ENCODE measurements at regions not wholly inside any gene's neighbourhood (a gene's known extent, or its start where the extent isn't known, plus 50 kb on each side); places are given as distances from the start of the nearest gene placed in this dataset.

DNA sequence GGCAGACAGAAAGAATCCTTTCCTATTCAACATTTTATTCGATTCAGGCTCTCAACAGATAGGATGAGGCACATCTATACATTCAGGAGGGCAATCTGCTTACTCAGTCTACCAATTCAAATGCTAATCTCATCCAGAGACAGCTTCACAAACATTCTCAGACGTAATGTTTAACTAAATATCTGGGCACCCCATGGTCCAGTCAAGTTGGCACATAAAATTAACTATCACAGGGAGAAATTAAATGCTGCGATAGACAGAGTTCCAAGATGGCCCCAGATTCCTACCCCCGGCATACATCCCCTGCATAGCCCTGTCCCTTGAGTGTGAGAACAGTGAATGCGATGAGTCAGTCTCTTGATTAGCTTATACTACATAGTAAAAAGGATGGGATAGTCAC is 184.3 kb downstream of the FGFR2 start:
- ATAC-seq (no peak), DNase-seq (no peak)
- intact Hi-C loops (cut with micrococcal nuclease): no loop called here

DNA sequence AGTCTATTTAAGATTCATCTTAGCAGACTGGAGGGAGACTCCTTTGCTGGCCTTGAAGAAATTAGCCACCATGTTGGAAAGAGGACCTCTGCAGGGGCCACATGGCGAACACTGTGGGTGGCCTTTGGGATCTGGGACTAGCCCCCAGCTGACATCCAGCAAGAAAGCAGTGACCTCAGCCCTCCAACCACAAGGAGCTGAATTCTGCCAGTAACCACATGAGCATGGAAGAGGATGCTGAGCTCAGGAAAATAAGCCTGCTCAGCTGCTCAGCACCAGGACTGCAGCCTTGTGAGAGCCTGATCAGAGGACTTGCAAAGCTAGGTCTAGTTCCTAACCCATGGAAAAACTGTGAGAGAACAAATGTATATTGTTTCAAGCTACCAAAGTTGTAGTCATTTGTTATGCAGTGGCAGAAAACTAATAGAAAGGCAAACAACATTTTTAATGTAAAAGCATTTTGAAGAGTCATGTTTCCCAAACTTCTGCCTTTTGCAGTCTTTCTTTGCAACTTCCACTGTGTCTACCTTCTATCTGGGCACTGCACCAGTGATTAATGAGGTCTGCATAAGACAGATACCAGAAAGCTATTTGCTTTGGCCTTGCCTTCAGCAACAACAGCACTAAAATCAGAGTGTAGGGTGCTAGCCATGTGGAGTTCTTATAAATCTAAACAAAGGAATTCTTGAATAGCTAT is 183.7 kb downstream of the FGFR2 start:
- ATAC-seq (no peak), DNase-seq (no peak)
- intact Hi-C loops (cut with micrococcal nuclease): no loop called here

DNA sequence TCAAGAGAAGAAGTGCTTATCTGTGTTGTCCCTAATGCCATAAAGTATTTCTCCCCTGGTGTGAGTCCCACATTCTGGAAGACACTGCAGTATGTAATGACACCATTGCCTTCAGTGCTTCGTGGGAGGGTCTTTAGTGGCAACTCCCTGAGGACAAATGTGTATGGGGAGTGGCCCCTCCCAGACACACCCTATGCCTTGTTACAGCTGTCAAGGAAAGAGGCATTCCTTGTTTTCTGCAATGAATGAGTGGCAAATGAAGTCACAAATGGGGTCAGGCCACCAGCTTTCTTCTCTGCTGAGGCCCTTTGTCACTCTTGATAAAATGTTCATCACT is 183.2 kb downstream of the FGFR2 start:
- intact Hi-C loops (cut with micrococcal nuclease): no loop called here
- ATAC-seq (no peak), DNase-seq (no peak)

DNA sequence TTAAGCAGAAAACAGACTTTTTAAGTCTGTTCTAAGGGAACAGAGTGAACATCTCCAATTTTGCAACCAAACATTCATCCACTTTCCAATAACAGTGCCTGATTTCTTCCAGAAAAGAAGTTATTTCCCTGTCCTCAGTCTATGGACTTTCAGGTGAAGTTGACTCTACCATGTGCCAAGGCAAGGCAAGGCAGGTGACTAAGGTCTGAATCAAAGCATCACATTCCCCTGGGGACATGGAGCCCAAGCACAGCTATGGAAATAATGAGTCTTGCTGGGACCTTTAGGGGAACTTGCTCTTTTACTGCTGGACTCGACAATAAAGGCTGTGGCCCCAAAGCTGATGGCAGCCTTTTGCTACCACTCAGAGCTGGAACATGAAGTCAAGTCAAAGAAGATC is 182.2 kb downstream of the FGFR2 start:
- ATAC-seq (no peak), DNase-seq (no peak)
- intact Hi-C loops (cut with micrococcal nuclease): no loop called here

DNA sequence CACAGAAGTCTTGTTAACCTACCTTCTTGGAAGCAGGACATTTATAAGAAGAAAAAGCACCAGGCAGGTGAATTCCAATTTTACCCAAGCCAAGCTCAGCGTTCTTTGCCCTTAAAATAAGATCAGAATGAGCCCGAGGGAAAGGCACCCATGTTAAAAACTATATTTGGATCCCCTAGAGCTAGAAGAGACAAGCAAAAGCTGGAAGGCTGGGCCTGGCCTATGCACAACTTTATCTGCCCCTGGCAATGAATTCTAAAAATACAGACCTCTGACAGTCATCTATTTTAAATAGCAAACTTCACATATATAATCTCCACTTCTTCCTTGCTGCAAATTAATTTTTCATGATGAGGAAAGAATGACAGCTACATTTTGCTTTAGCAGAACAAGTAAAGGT is 180.9 kb downstream of the FGFR2 start:
- no peak for DNase-seq
- intact Hi-C loops (cut with micrococcal nuclease): no loop called here
- ATAC-seq: peak; percentile 45

DNA sequence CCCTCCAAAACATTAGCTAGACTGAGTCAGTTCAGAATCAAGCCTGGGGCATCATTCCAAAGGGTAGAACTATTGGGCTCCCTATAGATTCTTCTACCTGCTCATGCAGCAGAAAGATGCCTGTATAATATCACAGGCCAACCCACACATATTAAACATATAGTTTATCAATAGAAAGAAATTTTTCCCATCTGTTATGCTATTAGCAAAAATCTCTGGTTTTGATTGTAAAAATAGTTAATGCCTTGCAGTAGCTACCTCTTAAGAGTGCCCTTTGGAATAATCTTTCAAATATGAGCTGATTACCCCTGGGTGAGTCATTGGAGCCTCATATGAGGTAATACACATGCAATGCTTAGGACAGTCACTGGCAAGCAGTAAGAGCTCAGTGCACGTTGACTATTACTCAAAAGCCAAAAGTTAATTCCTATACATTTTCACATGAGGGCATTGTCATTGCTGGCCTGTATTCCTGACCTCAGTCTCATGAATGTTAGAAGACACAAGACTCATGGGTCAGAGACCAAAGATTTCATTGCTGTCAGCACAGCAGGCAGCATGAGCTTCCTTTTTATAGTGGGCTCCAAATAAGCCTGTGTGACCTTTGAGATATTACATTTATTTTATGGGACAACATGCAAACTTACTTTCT is 180.0 kb downstream of the FGFR2 start:
- intact Hi-C loops (cut with micrococcal nuclease): no loop called here
- no peak for ATAC-seq
- no peak for DNase-seq

DNA sequence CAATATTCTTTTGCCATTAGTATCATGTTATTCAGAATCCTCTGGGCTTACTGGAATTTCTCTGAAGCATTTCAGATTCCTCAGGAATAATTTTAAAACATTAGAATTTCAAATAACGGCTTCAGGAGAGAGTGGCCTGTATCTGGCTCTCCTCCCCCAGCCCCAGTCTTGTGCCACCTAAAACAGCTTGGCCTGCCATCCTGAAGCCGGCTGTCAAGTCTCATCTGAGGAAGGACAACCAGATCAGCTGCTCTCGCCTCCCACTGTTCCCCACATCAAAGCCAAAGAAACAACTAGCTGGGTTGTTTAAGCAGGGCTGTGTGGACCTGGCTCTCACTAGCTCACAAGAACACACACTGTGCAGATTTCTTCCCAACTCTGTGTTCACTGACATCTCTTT is 178.2 kb downstream of the FGFR2 start:
- no peak for ATAC-seq
- intact Hi-C loops (cut with micrococcal nuclease): no loop called here
- DNase-seq: no peak

DNA sequence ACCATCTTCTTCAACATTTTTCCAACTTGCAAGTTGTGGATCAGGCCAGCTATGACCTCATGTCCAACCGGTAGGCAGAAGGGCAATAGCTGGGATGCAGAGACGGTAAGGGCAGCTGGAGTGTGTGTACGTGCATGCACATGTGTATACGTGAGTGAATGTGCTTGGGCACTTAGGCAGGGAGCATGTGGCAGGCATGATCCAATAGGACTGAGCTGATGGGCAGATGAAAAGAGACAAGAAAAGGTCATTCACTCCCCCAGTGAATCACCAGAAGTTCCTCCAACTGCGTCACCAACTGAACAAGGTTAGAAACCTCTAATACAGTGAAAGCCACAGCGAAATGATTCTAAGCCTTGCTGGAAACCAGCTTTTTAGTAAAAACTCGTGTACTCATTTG is 176.1 kb downstream of the FGFR2 start:
- DNase-seq: no peak
- intact Hi-C loops (cut with micrococcal nuclease): no loop called here
- no peak for ATAC-seq

DNA sequence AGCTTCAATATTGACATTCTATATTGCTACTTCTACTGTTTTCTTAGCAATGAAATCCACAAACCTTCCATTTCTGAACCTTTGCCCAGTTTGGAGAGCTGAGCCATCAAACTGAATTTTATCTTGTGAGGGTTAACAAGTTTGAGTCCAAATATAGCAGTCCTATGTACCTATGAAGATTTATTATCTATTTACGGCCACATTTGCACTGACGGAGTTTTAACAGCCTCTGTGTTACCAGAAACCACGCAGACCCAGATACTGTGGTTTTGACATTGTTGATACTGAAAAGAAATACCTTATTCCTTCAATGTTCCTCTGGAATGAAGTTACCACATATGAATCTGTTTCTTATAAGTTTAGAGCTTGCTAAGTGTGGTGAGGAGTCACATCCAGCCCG is 172.6 kb downstream of the FGFR2 start:
- intact Hi-C loops (cut with micrococcal nuclease): no loop called here
- no peak for ATAC-seq
- no peak for DNase-seq

DNA sequence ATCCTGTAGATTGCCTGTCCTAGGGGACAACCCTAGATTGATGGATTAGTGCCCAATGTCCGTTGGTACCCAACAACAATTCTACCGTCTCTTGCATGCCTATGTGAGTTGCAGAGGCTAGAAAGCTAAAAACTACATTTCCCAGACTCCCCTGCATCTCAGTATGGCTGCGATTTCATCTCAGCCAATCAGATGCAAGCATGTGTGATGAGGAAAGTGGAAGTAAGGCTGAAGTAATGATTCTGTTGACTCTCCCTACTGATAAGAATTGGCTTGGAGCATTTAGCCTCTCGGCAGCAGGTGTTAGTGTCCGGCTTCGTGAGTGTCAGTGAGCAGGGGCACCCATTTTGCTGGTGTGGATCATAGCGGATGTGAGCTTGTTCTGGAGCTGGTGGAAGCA is 171.9 kb downstream of the FGFR2 start:
- intact Hi-C loops (cut with micrococcal nuclease): no loop called here
- no peak for DNase-seq
- ATAC-seq: no peak
